Calu3 (cell line): ENCODE measurements at regions not wholly inside any gene's neighbourhood (a gene's known extent, or its start where the extent isn't known, plus 50 kb on each side); places are given as distances from the start of the nearest gene placed in this dataset.

Source experiments
- BruUV-seq: library from RNA; stranded (reverse); fragments of 400-500 nt; replicated peaks from 2 replicates; lab custom pipeline; 2021; lab: Mats Ljungman, UMichigan
- CTCF ChIA-PET: fragments of 300-600 bp; sonication (Branson Sonifier 250); formaldehyde crosslinking; loops from one replicate; lab custom pipeline; 2022; ENCODE audit warnings: antibody characterized with exemption; lab: Charles Lee
- DNase-seq: peaks from one replicate; pipeline ENCODE4 v3.0.0; 2022
- H3K27ac Mint-ChIP-seq: one replicate; pipeline ENCODE4 v1.8.0; 2022; ENCODE audit warnings: mixed read lengths; ENCODE audit not compliant: unreplicated experiment
- H3K27me3 Mint-ChIP-seq: one replicate; pipeline ENCODE4 v1.8.0; 2022; ENCODE audit warnings: mixed read lengths; ENCODE audit not compliant: unreplicated experiment
- H3K36me3 Mint-ChIP-seq: one replicate; pipeline ENCODE4 v1.8.0; 2022; ENCODE audit warnings: mild to moderate bottlenecking, moderate library complexity, mixed read lengths; ENCODE audit not compliant: insufficient read depth, unreplicated experiment
- H3K4me1 Mint-ChIP-seq: one replicate; pipeline ENCODE4 v1.8.0; 2022; ENCODE audit warnings: mild to moderate bottlenecking, low read depth, mixed read lengths; ENCODE audit not compliant: unreplicated experiment
- H3K4me3 Mint-ChIP-seq: one replicate; pipeline ENCODE4 v1.8.0; 2022; ENCODE audit warnings: mild to moderate bottlenecking, low read depth, moderate library complexity, mixed read lengths; ENCODE audit not compliant: unreplicated experiment
- H3K9me3 Mint-ChIP-seq: one replicate; pipeline ENCODE4 v1.8.0; 2022; ENCODE audit warnings: low read depth, mixed read lengths; ENCODE audit not compliant: unreplicated experiment
- intact Hi-C: fragments of 100-400 bp; cut with micrococcal nuclease; formaldehyde crosslinking; loops from one replicate; pipeline ENCODE4 v1.10.0; 2022; ENCODE audit not compliant: unreplicated experiment
- TF ChIP-seq, protein P1 (sequence below): fragments of 200-600 bp; IDR thresholded peaks from one replicate; pipeline ENCODE4 v1.8.0; 2022; ENCODE audit warnings: antibody characterized with exemption; ENCODE audit not compliant: unreplicated experiment

DNA sequence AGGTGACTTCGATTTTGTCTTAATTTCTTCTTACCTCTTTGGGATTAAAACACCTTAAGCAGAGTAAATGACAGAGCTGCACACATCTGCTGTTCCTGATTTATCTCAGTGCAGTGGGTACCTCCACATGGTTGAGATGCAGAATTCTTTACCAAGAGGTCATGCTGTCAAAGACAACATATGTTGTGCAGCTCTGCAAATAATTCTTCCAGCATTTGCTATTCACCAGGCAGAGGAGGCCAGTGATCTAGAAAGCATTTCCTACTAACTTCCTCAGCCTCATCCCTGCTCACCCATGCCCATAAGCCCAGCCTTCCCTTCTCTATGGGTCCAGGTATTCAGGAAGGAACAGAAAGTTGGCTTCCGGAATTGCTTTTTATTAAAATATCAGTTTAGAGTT is 109.3 kb downstream of the THBS2 start:
- BruUV-seq, result no TSS peak
- no peaks in the 10 kb centered on the region for H3K4me1 Mint-ChIP-seq

DNA sequence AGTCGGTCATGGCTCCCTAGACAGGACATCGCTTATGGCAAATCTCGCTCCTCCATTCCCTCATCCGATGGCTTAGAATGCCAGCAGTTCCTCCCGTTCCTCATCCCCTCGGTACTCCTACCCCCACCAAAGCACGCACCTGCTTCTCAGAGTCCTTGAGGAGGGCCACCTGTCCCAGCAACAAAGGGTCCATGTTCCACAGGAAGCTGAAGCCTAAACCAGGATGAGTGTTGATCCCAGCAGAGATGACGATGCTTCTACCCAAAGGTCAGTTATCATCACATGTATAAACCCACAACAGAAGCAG is 111.2 kb downstream of the THBS2 start:
- no peaks in the 10 kb centered on the region for H3K36me3 Mint-ChIP-seq
- H3K9me3 Mint-ChIP-seq, result peaks cover 2% of the 10 kb centered on the region
- DNase-seq, result no peak
- BruUV-seq, result no TSS peak
- no peaks in the 10 kb centered on the region for H3K4me1 Mint-ChIP-seq
- no peaks in the 10 kb centered on the region for H3K27me3 Mint-ChIP-seq
- CTCF ChIA-PET, result no interaction called here
- TF ChIP-seq, protein P1, sequence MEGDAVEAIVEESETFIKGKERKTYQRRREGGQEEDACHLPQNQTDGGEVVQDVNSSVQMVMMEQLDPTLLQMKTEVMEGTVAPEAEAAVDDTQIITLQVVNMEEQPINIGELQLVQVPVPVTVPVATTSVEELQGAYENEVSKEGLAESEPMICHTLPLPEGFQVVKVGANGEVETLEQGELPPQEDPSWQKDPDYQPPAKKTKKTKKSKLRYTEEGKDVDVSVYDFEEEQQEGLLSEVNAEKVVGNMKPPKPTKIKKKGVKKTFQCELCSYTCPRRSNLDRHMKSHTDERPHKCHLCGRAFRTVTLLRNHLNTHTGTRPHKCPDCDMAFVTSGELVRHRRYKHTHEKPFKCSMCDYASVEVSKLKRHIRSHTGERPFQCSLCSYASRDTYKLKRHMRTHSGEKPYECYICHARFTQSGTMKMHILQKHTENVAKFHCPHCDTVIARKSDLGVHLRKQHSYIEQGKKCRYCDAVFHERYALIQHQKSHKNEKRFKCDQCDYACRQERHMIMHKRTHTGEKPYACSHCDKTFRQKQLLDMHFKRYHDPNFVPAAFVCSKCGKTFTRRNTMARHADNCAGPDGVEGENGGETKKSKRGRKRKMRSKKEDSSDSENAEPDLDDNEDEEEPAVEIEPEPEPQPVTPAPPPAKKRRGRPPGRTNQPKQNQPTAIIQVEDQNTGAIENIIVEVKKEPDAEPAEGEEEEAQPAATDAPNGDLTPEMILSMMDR, result no peak
- no peak overlapping the region for H3K27ac Mint-ChIP-seq
- intact Hi-C loops, result no loop called here
- H3K4me3 Mint-ChIP-seq, result no peak overlapping the region

More for the DNA sequence above, 109.3 kb downstream of the THBS2 start:
- no peaks in the 10 kb centered on the region for H3K36me3 Mint-ChIP-seq
- H3K27me3 Mint-ChIP-seq, result no peaks in the 10 kb centered on the region
- intact Hi-C loops, result no loop called here
- CTCF ChIA-PET, result no interaction called here
- no peak overlapping the region for H3K27ac Mint-ChIP-seq
- DNase-seq, result no peak
- H3K4me3 Mint-ChIP-seq, result no peak overlapping the region
- TF ChIP-seq, protein P1, result no peak
- peaks cover 3% of the 10 kb centered on the region for H3K9me3 Mint-ChIP-seq

GRCh38 chr6:169141671-169142537 is 111.7 kb downstream of the THBS2 start:
- intact Hi-C loops, result no loop called here
- BruUV-seq, result no TSS peak
- CTCF ChIA-PET, result no interaction called here
- no peaks in the 10 kb centered on the region for H3K4me1 Mint-ChIP-seq
- H3K4me3 Mint-ChIP-seq, result no peak overlapping the region
- H3K9me3 Mint-ChIP-seq, result no peaks in the 10 kb centered on the region
- no peaks in the 10 kb centered on the region for H3K27me3 Mint-ChIP-seq
- no peaks in the 10 kb centered on the region for H3K36me3 Mint-ChIP-seq
- H3K27ac Mint-ChIP-seq, result no peak overlapping the region
- no peak for DNase-seq
- TF ChIP-seq, protein P1, result no peak

DNA sequence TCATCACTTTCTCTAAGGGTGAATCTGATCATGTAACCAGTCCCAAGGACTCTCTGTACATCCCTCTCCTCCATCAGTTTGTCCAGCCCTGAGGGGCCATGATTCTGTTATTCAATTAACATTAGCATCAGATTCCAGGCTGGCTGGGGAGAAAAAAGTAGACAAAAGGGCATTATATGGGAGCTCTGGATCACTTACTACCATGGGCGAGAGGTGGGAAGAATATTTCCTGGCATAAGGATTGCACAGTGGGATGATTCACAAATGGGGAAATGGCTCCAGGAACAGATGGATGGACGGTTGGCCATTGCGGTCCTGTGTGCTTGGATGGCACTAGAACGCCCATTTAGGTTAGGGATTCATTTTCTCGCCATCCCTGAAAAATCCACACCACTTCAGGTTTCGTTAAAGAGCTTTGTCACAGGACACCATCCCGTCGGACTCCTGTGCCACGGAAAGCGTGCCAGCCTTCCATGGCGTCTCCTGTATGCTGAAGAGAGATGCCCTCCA is 112.6 kb downstream of the THBS2 start:
- no peak overlapping the region for H3K27ac Mint-ChIP-seq
- no peaks in the 10 kb centered on the region for H3K4me1 Mint-ChIP-seq
- no peaks in the 10 kb centered on the region for H3K9me3 Mint-ChIP-seq
- intact Hi-C loops, result no loop called here
- CTCF ChIA-PET, result no interaction called here
- H3K27me3 Mint-ChIP-seq, result no peaks in the 10 kb centered on the region
- no TSS peak for BruUV-seq
- TF ChIP-seq, protein P1, result no peak
- DNase-seq, result no peak
- H3K36me3 Mint-ChIP-seq, result no peaks in the 10 kb centered on the region
- H3K4me3 Mint-ChIP-seq, result no peak overlapping the region
